Midbrain (tissue), 1 donor: ENCODE measurements at regions not wholly inside any gene's neighbourhood (a gene's known extent, or its start where the extent isn't known, plus 50 kb on each side); places are given as distances from the start of the nearest gene placed in this dataset.
"Not testable (repeated sequence)": the region's sequence is repeated elsewhere in the genome, so short reads cannot be mapped to it uniquely, and the experiment has no call there.

Source experiments
- DNase-seq: peaks from one replicate; lab custom pipeline; 2025; lab: John Stamatoyannopoulos, UW

DNA sequence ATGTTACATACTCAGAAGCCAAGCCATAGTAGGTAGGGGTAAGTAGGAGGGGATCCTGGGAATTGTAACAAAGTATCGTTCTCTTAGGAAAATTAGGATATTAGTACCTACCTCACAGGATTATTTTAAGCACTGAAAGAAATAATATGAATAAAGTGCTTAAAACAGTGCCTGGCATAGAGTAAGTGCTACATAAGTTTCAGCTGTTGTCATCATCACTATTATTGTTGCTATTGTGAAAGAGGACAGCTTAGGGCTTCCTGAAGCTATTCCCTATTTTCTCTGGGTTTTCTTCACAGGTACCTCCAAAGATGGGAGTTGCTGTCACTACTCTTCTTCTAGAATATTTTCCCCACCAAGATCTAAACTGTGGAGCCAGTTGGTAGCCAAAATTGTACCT, 443.7 kb upstream of the FGF16 start:
- no peak for DNase-seq

DNA sequence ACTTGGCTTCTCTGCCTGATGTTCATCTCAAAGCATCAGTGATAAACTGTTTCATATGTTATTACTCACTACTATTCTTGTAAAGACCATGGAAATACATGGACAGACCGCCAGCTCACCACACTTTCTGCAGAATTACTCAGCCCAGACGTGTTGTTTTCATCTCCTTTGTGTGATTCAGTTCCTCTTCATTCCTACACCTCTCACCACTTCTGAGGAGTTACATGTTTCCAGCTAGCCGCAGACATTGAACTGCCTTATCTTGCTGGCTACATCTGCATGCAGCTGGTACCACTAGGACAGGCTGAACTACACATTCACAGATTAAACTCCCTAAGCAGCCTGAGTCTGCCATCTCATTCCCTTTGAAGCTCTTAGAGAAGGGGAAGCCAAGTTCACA, 443.2 kb upstream of the FGF16 start:
- no peak for DNase-seq

DNA sequence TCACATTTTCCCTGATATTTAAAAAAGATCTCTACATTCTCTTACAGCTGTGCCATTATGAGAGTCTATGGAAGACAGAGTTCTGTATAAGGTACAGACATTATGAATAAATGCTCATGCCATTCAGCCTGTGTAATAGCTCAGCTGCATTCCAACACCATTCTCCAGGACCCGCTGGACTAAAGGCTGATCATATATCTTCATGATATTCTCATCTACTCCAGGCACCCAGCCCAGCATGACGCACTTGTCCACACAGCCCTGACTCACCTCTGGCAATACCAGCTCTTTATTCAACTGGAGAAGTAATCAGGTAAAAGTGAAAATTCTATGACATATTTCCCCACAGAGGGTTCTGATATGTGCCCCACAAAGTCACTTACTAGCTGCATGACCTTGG, 437.5 kb upstream of the FGF16 start:
- DNase-seq = no peak

DNA sequence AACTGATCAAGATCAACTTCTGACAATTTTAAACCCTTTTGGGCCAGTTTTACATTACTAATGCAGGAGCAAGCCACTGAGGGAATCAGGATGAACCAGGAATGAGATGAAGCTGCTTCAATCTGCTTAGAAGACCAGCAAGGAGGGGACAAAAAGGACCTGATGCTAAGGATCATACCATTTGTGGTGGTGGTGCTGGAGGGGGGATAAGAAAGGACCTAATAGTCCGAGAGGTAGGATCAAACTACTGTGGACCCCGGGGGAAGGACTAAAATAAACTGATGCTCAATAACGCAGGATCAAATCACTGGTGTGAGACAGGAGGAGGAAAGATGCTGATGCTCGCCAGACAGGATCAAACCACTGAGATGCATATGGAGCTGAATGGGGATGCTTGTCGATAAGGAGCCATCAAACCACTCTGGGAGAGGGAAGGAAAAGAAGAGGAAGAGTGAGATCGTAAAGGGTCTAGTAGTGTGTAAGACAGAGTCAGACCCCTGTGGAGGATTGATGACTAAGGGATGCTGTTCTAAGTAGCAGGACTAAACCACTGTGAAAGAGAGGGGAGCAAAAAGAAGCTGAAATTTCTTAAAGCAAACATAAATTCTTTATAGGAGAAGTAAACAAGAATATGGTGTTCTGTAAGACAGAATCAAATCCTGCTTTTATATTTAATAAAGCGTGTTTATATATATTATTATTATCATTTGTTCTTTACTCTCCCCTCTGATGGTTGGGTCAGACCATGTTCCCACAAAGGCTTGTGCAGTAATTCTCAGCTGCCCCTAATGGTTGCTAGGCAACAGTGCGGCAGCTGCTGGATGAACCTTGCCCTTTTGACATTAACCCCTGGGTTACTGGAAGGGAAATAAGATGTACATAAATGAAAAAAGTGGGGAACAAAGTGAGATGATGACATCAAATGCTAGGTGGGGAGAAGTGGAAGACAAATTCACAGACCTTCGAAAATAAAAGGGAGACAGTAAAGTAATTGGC, 432.5 kb upstream of the FGF16 start:
- peak; percentile 47 for DNase-seq

DNA sequence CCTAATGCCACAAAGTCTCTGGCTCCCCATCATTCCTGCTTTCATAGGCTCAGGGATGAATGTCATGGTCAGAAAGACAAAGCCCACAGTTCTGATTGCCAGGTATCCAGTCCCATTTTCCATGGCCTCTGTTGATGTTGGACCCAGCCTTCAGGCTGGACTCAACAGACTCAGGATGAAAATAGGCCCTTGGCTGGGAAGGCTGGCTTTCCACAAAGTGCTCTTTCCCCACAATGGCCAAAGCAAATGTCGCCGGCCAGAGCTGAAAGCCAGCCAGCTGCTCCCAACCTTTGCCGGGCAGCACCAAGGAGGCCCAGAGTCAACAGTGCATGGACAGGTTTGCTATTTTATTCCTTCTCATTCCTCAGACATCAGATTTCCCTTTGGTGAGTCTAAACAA, 430.1 kb upstream of the FGF16 start:
- DNase-seq = no peak

DNA sequence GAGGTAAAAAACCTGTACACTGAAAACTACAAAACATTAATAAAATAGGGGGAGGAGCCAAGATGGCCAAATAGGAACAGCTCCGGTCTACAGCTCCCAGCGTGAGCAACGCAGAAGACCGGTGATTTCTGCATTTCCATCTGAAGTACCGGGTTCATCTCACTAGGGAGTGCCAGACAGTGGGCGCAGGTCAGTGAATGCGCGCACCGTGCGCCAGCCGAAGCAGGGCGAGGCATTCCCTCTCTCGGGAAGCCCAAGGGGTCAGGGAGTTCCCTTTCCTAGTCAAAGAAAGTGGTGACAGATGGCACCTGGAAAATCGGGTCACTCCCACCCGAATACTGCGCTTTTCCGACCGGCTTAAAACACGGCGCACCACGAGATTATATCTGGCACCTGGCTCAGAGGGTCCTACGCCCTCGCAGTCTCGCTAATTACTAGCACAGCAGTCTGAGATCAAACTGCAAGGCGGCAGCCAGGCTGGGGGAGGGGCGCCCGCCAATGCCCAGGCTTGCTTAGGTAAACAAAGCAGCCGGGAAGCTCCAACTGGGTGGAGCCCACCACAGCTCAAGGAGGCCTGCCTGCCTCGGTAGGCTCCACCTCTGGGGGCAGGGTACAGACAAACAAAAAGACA, 400.9 kb upstream of the FGF16 start:
- DNase-seq = not testable (repeated sequence)

DNA sequence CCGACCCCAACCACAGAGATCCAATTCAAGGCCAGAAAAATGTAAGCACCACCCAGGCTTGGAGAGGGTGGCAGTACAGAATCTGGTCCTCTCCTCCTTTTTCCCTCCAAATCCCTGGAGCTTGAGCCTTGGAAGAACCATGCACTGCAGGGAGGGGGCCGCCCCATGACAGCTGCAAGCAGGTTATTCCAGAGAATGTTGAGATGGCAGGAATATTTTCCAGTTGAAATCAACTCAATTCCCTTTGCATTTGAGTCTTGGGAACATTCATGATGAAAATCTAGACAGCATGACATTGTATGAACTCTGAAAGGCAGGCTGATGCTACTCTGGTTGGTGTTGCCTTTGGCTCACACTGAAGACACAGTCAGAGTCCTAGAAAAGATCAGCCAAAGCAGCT, 386.6 kb upstream of the FGF16 start:
- DNase-seq = no peak

DNA sequence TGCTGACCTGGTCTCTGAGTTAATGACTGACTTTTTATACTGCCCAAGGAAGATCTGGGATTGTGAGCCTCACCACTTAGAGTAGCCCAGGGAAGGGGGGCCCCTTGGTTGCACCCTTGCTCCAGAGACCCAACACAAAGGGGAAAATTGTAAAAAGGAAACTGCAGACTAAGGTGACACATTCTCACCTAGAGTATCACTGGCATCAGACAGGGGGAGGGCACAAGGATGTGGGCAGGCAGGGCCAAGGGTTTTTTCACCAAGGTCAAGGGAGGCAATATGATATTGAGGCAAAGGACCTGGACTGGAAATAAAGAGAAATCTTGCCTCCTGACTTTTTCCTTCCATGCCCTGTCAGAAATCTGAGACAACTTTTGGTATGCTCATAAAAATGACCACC, 386.2 kb upstream of the FGF16 start:
- DNase-seq = no peak

DNA sequence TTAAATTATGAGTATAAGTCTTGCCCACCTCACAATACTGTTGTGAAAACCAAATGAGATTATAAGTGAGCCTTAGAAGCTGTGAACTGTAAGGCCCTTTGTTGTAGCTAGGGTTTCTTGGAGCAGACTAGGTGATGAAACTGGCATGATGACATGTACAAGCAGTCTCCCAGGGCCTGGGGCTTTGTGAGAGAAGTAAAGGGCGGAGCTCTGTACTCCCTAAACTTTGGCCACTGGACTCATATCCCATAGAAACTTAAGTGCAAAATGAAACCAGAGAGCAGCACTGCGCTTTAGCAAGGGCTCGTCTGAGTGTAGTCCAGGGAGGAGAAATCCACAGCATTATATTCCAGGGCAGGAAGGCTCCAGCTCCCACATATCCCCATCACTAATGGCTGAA, 385.6 kb upstream of the FGF16 start:
- no peak for DNase-seq

DNA sequence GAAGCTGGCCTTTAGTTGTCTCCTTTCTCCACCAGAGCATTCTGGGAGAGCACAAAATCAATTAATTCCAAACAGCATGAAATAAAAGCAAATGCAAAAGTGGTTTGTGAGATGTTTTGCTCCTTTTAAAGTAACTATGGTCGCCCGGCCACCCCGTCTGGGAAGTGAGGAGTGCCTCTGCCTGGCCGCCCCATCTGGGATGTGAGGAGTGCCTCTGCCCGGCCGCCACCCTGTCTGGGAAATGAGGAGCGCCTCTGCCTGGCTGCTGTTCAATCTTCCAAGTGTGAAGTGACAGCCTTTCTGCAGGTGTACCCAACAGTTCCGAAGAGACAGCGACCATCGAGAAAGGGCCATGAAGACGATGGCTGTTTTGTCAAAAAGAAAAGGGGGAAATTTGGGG, 381.3 kb upstream of the FGF16 start:
- no peak for DNase-seq

DNA sequence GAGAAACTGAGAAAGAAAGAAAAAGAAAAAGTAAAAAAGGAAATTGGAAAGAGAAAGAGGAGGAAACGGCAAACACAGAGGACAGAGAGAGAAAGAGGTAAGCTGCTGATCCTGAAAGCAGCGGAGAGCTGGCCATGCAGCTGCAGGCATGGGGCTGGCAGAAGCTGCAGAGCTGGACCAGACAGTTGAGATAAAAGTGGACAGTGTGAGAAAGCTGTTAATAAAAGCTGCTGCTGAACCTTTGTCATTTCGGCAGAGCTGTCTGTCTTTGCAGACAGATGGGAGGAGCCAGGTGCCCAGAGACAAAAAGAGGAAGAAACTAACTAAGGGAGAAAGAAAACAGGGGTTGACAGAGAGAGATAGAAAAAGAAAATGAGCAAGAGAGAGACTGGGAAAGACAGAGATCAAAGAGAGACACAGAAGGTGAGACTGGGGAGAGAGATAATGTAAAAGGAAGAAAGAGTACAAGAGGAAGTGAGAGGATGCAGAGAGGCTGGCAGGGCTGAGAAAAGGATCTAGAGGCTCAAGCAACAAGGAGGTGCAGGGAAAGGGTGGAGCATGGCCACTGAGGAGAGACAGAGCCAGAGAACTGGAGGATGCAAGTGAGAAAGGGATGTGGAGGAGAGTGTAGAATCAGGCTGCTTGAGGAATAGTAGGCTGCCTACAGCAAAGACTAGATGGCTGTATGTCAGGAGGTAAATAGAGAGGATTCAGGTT, 376.8 kb upstream of the FGF16 start:
- DNase-seq = no peak

DNA sequence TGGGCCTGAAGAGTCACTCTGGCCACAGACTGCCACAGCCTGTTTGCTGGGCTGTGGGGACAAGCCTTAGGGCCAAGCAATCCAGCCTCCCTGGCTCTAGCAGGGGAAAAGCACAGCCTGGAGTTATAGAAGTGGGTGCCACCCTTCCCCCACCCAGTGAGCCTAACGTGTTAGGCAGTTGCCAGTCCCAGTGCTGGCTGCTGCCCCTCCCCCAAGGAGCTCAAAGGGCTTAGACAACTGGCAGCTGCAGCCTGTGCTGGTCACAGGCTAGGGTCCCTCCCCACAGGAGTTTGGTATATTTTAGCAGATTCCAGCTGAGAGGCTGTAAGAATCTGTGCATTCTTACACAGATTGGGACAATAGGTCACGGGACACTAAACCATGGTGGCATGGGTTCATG, 370.3 kb upstream of the FGF16 start:
- DNase-seq = no peak

DNA sequence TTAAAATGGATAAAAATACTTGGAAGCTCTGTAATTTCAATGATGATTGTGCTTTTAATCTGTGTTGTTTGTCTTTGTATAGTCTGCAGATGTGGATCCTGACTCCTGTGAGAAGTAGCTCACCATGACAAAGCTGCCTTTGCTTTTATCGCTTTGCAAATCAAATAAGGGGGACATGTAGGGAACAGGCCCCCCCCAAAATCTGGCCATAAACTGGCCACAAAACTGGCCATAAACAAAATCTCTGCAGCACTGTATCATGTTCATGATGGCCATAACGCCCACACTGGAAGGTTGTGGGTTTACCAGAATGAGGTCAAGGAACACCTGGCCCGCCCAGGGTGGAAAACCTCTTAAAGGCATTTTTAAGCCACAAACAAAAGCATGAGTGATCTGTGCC, 366.0 kb upstream of the FGF16 start:
- DNase-seq = not testable (repeated sequence)

DNA sequence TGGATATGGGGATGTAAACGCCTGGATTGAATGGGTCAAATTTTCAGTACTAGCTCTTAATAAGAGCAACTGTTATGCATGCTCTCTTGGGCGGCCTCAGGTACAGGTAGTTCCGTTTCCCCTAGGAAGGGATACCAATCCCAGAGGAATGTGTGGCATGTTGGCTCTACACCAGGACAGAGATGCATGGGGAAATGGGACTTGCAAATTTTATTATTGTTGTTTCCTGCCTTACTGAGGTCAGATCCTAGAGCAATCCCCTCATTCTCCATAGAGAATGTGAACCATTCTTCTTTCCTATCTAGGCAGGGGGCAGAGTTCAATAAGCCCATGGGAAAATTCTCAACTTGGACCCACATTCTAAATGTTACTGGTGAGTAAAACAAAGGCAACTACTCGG, 361.8 kb upstream of the FGF16 start:
- no peak for DNase-seq

DNA sequence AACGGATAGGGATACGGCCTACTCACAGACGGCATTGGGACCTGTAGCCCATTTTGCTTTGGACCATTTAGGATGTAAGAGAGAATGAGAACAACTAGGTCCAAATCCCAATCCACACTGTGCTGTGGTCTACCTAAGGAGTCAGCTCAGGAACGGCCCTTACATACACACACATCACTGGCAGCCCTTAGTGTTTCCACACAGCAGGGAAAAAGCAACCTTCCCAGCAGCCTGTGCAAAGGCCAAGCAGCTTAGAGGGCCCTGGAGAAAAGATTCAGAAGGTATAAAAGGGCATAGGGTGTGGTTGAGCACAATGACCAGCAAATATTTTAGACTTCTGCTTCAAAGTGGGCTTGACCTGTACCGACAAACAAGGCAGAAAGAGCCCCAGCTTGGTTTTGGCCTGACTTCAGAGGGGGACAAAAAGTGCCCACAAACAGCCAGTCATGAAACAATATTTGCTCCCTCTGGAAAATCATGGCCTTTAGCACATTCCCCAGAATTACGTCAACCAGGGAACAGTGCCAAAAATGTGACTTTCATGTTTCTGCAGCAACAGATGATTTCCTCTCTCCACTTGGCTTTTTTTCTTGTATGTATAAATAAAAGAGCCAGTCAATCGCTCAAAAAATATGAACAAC, 359.5 kb upstream of the FGF16 start:
- DNase-seq = no peak

DNA sequence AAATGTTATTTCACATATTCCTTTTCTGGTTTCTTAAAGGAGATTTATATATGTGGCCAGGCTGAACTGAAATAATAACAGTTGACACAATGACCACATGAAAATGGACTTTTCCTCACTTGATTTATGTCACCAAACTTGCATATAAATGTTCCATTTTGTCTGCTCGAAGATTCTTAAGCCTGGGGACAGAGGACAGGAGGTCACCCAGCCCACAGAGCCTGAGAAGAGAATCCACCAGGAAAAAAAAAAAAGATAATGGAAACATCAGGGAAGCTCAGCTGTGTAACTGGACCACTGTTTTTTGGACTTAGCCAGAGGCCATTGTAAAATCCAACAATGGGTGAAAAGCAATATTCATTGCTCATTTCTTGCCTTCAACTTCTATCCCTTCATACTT, 359.0 kb upstream of the FGF16 start:
- DNase-seq = no peak

DNA sequence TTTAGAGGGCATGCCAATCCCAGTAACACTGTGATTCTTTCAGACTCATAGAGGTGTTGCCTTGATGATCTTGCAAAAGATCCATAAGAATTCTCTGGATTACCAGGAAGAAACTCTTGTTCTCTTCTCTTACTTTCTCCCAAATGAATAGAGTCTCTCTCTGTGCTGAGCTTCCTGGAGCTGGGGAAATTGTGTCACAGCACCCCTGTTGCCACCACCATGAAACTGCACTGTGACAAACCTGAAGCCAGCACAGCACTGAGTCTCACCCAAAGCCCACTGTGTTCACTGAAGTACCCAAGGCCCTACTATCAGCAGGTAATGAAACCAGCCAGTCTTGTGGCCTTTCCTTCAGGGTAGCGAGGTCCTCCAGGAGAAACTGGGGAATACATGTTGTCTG, 332.7 kb upstream of the FGF16 start:
- DNase-seq = no peak

DNA sequence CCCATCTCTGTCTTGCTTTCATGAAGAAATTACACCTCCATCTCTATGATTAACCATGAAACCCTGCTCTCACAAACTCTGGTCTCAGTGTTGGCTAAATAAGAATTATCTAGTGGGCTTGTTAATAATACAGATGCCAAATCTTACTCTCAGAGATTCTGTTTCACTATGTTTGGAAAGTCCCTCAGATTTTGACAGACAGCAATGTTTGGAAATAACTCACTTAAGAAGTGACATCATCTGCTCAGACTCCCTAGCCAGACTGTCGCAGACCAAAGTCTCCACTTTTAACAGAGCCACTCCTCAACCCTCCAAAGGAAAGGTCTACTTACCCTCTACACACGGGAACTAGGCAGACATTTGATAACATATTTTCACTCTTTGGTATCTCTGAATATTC, 328.5 kb upstream of the FGF16 start:
- no peak for DNase-seq

DNA sequence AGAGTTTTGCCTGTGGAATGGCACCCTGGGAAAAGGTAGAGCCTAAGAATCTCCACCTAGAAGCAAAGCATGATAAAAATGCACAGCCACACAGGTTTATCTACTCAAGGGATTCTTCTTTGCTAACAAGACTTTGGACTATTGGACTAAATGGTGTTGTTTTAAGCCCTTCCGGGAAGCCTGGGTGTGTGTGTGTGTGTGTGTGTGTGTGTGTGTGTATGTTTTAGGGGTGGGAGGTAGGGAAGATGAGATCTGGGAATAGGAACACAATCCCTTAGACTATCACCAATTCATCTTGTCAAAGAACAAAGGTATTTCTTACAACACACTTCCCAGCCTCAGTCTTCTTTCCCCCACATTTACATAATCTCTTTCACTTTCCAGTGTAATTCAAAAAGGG, 327.5 kb upstream of the FGF16 start:
- no peak for DNase-seq

DNA sequence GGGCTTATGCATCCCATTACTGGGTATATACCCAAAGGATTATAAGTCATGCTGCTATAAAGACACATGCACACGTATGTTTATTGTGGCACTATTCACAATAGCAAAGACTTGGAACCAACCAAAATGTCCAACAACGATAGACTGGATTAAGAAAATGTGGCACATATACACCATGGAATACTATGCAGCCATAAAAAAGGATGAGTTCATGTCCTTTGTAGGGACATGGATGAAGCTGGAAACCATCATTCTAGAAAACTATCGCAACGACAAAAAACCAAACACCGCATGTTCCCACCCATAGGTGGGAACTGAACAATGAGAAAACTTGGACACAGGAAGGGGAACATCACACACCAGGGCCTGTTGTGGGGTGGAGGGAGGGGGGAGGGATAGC, 323.3 kb upstream of the FGF16 start:
- not testable (repeated sequence) for DNase-seq

DNA sequence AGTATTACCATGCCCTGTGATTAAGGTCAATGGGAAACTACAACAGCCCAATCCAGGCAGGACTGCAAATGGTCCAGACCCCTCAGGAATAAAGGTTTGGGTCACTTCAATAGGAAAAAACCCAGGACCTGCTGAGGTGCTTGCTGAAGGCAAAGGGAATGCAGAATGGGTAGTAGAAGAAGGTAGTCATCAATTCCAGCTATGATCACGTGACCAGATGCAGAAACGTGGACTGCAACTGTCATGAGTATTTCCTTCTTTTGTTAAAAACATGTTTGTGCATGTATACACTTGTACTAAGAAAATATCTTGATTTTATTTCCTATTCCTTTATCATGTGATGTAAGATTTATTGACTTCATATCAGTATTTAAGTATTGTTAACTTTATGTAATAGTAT, 319.6 kb upstream of the FGF16 start:
- DNase-seq = not testable (repeated sequence)

DNA sequence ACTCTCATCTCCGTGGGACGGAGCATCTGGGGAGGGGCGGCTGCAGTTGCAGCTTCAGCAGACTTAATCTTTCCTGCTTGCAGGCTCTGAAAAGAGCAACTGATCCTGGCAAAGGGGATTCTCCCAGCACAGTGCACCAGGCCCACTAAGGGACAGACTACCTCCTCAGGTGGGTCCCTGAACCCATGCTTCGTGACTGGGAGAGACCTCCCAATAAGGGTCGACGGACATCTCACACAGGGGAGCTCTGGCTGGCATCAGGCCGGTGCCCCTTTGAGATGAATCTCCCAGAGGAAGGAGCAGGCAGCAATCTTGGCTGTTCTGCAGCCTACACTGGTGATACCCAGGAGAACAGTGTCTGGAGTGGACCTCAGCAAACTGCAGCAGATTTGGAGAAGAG, 303.3 kb upstream of the FGF16 start:
- no peak for DNase-seq
